ENCODE measurements at regions not wholly inside any gene's neighbourhood (a gene's known extent, or its start where the extent isn't known, plus 50 kb on each side); places are given as distances from the start of the nearest gene placed in this dataset.
A peak's percentile ranks its signal among the peaks of the same experiment; 100 is the strongest.
"Not testable (repeated sequence)": the region's sequence is repeated elsewhere in the genome, so short reads cannot be mapped to it uniquely, and the experiment has no call there.

GRCh38 chr1:55304229-55304740 is 89.1 kb upstream of the USP24 start:
- DNase-seq (ENCODE audit: low spot score) = peak; percentile 45

GRCh38 chr1:55302972-55303371 is 87.8 kb upstream of the USP24 start:
- no peak for DNase-seq (ENCODE audit: low spot score)

DNA sequence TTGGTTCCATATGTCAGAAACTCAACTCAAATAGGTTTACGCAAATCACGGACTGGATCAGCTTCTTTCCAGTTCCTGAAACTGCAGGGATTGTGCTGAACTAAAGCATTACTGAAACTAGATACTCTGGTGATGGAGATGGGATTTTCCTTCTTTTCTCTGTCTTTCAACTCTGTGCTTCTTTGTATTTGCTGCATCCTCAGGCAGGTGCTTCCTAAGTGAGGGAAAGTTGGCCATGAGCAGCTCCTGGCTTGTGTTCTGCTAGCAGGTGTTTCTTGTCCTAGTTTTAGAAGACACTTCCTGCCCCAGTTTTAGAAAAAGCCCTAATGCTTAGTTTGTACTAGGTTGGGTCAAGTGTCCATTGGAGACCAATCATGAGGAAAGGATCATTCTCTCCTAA is 86.7 kb upstream of the USP24 start:
- DNase-seq (ENCODE audit: low spot score) = no peak

GRCh38 chr1:55300975-55301374 is 85.8 kb upstream of the USP24 start:
- no peak for DNase-seq (ENCODE audit: low spot score)

DNA sequence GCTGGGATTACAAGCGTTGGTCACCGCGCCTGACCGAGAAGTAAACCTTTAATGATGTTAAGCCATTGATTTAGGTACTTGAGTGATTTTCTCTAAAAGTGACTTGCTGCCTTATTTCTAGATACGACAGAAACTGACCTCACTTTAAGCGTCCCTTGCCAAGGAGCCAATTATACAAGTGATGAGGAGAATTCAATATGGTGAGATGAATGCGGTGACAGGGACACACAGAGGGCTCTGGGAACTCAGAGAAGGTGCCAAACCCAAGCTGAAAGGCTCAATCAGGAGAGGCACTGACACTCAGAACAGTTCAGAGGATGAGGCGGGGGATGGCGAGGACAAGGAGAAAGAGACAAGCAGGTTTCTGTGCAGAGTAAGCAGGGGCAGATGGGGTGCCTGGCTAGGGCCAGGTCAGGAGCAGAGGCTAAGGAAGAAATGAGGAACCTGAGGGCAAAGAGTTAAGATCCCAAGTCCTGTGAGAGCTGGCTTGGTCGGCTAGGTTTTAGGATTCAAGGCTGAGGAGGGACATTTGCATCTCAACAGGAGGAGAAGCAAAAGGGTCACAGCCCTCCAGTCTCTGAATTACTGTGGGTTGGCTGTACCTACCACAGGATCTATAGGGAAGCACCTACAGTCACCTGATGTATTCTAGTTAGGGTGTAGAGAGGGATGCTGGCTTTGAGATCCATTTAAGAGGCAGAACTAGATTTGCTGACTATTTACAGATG is 83.2 kb upstream of the USP24 start:
- no peak for DNase-seq (ENCODE audit: low spot score)

GRCh38 chr1:55296247-55296646 is 81.1 kb upstream of the USP24 start:
- DNase-seq (ENCODE audit: low spot score) = not testable (repeated sequence)

DNA sequence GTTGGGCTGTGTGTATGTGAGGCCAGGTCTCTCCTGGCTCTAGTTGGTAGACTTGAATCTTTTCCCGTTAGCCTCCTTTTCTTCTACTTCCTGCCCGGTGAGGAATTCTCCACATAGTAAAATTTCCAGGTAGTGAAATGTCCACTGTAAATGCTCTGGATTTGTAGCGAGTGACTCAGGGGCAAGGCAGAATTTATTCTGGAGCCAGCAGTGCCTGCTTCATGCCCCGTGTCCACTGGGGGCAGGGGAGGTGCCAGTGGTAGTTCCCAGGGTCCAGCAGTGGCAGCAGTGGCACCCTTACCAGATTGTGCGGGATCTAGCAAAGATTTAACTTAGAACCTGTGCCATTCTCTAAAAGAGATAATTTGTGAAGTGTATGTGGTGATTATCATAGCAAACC is 74.5 kb upstream of the USP24 start:
- DNase-seq (ENCODE audit: low spot score) = no peak

GRCh38 chr1:55289042-55289441 is 73.9 kb upstream of the USP24 start:
- no peak for DNase-seq (ENCODE audit: low spot score)

- DNase-seq (ENCODE audit: low spot score) = no peak
These were observed 73.1 kb upstream of the USP24 start for GRCh38 chr1:55288245-55288644.

- no peak for DNase-seq (ENCODE audit: low spot score)
These were observed 72.6 kb upstream of the USP24 start for GRCh38 chr1:55287723-55288122.

DNA sequence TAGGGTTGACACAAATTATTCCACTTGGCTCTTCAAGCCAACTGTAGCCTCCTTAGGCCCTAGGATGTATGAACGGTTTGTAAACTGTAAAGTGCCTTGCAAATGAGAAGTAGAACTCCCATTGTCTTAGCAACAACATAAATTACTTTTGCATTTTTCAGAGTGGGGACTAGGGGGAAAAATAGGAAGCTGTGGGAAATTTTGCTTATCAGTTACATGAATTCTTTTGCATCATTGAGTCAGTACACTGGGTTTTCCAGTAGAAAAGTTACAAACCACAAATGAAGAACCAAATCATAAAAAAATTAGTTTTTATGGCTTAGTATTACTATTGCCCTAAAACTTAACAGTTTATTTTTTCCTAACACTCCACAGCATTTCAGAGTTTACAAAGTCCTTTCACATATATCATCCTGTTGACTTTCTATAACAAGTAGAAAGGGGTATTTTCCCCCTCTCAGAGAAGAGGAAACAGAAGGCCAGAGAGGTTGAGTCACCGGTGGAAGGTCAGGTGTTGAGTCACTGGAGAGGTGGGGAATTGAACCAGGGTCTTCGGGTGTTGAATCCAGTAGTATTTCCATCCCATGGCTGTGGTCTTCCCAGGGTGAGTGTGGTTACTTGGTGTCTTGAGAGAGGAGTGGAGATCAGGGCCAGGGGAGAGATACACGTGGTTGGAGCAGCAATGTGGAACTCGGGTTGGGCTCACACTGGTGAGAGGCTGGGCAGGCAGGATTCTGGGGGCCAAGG is 71.9 kb upstream of the USP24 start:
- DNase-seq (ENCODE audit: low spot score) = no peak

- DNase-seq (ENCODE audit: low spot score) = no peak
These were observed 70.7 kb upstream of the USP24 start for GRCh38 chr1:55285834-55286233.

- peak; percentile 68 for DNase-seq (ENCODE audit: low spot score)
These were observed 69.7 kb upstream of the USP24 start for GRCh38 chr1:55284856-55285255.

DNA sequence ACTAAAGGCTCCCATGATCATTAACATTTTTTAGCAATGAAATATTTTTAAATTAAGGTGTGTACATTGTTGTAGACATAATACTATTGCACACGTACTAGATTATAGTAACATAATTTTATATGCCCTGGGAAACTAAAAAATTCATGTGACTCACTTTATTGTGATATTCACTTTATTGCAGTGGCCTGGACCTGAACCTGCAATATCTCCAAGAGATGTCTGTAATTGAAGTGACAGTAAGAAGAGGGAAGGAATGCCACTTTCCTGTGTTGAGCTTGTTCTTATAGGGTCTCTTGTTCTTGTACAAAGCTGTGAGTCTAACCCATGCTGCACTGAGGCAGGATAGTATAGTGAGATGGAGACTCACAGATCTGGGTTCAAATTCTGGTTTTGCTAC is 66.9 kb upstream of the USP24 start:
- DNase-seq (ENCODE audit: low spot score) = no peak

- no peak for DNase-seq (ENCODE audit: low spot score)
These were observed 65.6 kb upstream of the USP24 start for GRCh38 chr1:55280731-55281130.

- no peak for DNase-seq (ENCODE audit: low spot score)
These were observed 64.5 kb upstream of the USP24 start for GRCh38 chr1:55279627-55280026.

DNA sequence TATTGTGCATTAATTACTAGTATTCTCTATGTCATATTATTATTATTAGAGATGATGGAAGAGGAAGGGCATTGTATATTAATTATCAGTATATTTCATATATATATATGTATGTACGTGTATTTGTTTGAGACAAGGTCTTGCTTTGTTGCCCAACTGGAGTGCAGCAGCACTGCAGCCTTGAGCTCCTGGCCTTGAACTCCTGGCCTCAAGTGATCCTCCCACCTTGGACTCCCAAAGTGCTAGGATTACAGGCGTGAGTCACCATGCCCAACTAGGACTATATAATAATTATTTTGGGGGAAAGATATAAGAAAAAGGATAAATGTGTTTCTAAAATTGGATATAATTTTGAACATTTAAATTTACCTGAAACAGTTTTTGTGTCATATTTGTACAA is 63.2 kb upstream of the USP24 start:
- DNase-seq (ENCODE audit: low spot score) = no peak

- DNase-seq (ENCODE audit: low spot score) = peak; percentile 85
These were observed 62.4 kb upstream of the USP24 start for GRCh38 chr1:55277377-55278130.

DNA sequence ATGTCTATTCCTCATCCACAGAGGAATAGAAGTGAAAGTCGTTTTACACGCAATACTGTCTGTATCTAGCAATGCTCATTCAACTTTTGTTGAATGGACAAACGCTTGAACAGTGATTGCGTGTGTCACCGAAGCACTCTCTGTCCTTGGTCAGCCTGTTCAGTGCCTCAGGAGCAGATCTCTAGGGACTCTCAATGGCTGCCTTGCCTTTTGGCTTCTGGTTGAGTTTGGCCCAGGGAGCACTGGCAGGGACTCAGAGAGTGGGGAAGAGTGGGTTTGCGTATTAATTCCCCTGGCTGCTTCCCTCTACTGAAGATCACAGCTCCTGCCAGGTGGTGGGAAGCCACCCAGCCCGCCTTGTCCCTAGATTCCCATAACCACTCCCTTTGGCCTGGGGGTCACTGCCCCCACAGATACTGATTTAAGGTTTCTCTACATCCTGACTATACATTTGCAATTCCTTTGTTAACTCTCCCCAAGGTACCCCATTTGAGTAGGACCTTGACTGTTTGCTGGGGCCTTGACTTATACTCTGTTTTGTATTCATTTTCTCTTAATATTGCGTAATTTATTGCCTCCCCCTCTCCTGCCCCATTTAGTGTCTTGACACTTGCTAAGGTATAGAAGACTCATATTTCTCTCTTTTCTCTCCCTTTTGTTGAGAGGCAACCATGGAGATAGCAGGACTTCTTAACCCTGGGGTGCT is 61.7 kb upstream of the USP24 start:
- no peak for DNase-seq (ENCODE audit: low spot score)

DNA sequence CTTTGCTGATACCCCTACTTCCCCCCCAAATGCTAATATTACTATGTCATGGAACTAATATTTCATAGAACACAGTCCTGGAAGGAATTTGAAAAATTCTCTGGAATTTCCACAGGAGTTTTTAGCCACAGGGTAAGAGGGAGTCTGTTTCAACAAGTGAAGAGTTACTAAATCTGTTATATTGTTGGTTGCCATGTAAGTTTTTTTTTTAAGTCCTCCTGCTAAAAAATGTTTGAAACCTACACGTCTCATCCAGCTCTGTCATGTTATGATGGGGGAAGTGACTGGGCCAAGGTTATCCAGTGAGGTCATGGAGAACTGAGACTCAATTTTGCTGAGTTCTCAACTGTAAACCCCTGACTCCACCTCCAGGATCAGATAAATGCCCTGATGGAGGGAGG is 60.8 kb upstream of the USP24 start:
- DNase-seq (ENCODE audit: low spot score) = no peak

DNA sequence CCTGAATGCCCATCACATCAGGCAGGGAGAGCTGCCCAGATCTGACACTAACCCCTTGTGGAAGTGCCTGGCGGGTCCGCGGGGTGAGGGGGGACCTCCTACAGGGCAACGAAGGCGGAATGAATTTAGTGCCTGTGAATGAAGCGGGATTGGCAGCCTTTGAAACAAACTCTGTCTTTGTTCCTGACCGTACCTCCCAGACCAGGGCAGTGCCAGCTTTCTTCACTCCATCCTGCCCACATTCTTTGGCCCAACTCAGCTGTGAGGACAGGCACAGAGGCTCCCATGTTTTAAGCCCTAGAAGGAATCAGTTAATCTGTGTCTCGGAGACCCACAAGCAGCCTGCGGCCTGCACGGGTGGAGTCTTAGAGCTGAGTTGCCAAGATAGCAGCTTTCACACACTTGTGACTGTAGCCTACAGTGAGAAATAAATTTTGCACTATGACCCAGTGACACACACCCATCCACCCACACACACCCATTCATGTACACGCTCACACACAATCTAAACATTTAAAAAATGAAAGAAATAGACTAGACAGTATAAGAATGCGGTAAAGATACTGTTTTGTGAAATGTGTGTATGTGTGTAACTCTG is 60.1 kb upstream of the USP24 start:
- DNase-seq (ENCODE audit: low spot score) = no peak

DNA sequence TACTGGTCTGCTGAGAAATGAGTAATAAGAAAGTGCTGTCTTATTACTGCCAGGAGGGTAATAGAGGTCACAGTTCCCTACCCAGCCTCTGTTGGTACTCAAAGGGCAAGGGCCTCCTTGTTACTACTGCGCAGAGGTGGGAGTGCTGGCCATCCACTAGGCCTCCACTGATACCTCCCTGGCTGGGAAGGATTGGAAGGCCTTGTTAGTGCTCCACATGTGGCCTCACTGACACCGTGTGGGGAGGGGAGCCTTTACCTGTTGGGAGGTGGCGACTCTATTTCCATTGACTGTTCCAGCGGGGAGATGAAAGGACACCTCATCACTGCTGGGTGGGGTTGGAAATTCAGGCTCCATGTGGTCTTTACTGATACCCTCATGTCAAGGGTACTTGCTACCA is 57.8 kb upstream of the USP24 start:
- DNase-seq (ENCODE audit: low spot score) = no peak

Data from iPS-NIHi11 (cell line).